Adrenal gland (tissue), 9 donors: ENCODE measurements at regions not wholly inside any gene's neighbourhood (a gene's known extent, or its start where the extent isn't known, plus 50 kb on each side); places are given as distances from the start of the nearest gene placed in this dataset.

Source experiments
- DNase-seq, 7 donors: peaks; one replicate each; pipeline ENCODE4 v3.0.0-alpha.2; 2019 to 2020
- H3K27ac ChIP-seq, 5 donors: fragments of 200-600 bp; sonication (generic) in 4 of 5; 1 replicate in 3 of 5; 2 replicates in 2 of 5; pipeline versions ENCODE4 v1.5.1 to v1.8.0; 2016 to 2020; ENCODE audit warnings: mild to moderate bottlenecking in 1 of 5
- H3K27me3 ChIP-seq: fragments of 200-600 bp; 2 replicates; pipeline ENCODE4 v1.8.0; 2021
- H3K36me3 ChIP-seq, 2 donors: fragments of 200-600 bp; replicated peaks in 1 of 2; 1 replicate in 1 of 2; 2 replicates in 1 of 2; pipeline versions ENCODE4 v1.5.1 to v1.8.0; 2018 to 2022
- H3K4me1 ChIP-seq, 2 donors: fragments of 200-600 bp; replicated peaks in 1 of 2; 1 replicate in 1 of 2; 2 replicates in 1 of 2; pipeline versions ENCODE4 v1.5.1 to v1.8.0; 2018 to 2021
- H3K4me3 ChIP-seq, 4 donors: fragments of 200-600 bp; sonication (generic) in 3 of 4; one replicate each; pipeline ENCODE4 v1.5.1; 2016 to 2018
- H3K9me3 ChIP-seq, 3 donors: fragments of 200-600 bp; sonication (generic) in 1 of 3; replicated peaks in 1 of 3; 1 replicate in 2 of 3; 2 replicates in 1 of 3; pipeline versions ENCODE4 v1.5.1 to v1.8.0; 2016 to 2021
- POLR2A ChIP-seq, 2 donors: fragments of 450-650 bp; IDR thresholded peaks; one replicate each; pipeline ENCODE4 v1.6.1; 2017; ENCODE audit warnings: antibody characterized with exemption in 2 of 2, mild to moderate bottlenecking in 2 of 2, moderate library complexity in 1 of 2
- WGBS, 4 donors: extraction: QIAGEN DNeasy Blood & Tissue Kit in 2 of 4; methylation state at CpG; one replicate each; pipeline versions ENCODE4 v1.1.5 to v1.1.7; 2013 to 2017; 5-methylcytosine and 5-hydroxymethylcytosine counted together
- intact Hi-C, 2 donors: fragments of 100-400 bp; cut with DNase I; formaldehyde crosslinking; loops; one replicate each; pipeline versions ENCODE4 v1.14.1 to v1.15.0; 2022 to 2023
- TF ChIP-seq, protein P1 (sequence below), 6 experiments: fragments of 450-650 bp in 4 of 6; fragments of 200-600 bp in 2 of 6; sonication (generic) in 1 of 6; IDR thresholded peaks; 1 replicate in 5 of 6; 2 replicates in 1 of 6; pipeline versions ENCODE4 v1.5.1 to v1.8.0; 2016 to 2021; ENCODE audit warnings: antibody characterized with exemption in 6 of 6, mild to moderate bottlenecking in 2 of 6, moderate library complexity in 1 of 6
- donor health status: healthy with polysubstance abuse.
- donor health status: Bipolar disorder and iron deficiency.
- donor health status: DM: yes; HTN: yes; CAD: no.
- donor health status: DM: no; HTN: no; CAD: no.
- donor health status: DM: no; HTN: no; CAD: no.

- 87 to 97% (median 92%) methylated on average over 1 of the region's 1 CpG for WGBS, 4 donors
- TF ChIP-seq, protein P1, sequence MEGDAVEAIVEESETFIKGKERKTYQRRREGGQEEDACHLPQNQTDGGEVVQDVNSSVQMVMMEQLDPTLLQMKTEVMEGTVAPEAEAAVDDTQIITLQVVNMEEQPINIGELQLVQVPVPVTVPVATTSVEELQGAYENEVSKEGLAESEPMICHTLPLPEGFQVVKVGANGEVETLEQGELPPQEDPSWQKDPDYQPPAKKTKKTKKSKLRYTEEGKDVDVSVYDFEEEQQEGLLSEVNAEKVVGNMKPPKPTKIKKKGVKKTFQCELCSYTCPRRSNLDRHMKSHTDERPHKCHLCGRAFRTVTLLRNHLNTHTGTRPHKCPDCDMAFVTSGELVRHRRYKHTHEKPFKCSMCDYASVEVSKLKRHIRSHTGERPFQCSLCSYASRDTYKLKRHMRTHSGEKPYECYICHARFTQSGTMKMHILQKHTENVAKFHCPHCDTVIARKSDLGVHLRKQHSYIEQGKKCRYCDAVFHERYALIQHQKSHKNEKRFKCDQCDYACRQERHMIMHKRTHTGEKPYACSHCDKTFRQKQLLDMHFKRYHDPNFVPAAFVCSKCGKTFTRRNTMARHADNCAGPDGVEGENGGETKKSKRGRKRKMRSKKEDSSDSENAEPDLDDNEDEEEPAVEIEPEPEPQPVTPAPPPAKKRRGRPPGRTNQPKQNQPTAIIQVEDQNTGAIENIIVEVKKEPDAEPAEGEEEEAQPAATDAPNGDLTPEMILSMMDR (IDR thresholded peaks at IDR 0.05) = no peak
- no peak for TF ChIP-seq POLR2A (IDR thresholded peaks at IDR 0.05)
- intact Hi-C loops = no loop called here
Measured at GRCh38 chr9:2939368-2939767, 95.5 kb upstream of the PUM3 start.

DNA sequence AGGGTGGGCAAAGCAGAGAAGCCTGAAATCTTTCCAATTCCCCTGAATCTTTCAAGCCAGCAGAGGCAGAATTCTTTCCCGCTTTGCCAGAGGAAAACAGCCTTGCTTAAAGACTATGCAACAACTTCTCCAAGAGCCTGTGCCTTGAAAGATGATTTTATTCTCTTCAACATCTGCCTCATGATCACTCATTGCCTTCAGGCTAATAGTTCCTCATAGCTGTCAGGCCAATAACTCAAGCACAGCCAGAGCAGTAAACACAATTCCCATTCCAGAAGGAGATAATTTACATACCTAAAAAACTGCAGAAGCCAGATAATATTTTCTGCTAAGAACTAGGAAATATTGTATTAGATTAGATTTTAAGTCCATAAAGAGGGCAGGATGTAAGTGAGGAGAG lies 92.3 kb upstream of the PUM3 start:
- Histone ChIP-seq H3K9me3 (no peaks in the 10 kb centered on the region), H3K27ac (no peak overlapping the region), H3K4me3 (no peak overlapping the region), H3K27me3 (no peaks in the 10 kb centered on the region), H3K4me1 (no peaks in the 10 kb centered on the region), H3K36me3 (no peaks in the 10 kb centered on the region)
- intact Hi-C loops = no loop called here
- TF ChIP-seq, protein P1 (IDR thresholded peaks at IDR 0.05) = no peak
- TF ChIP-seq POLR2A (IDR thresholded peaks at IDR 0.05) = no peak
- WGBS, 4 donors = 64 to 95% (median 69%) methylated on average over 1 of the region's 1 CpG
- no peak for DNase-seq

More at GRCh38 chr9:2939368-2939767, 95.5 kb upstream of the PUM3 start:
- Histone ChIP-seq H3K27me3 (no peaks in the 10 kb centered on the region), H3K36me3 (no peaks in the 10 kb centered on the region), H3K9me3 (no peaks in the 10 kb centered on the region), H3K27ac (no peak overlapping the region), H3K4me3 (no peak overlapping the region), H3K4me1 (no peaks in the 10 kb centered on the region)
- DNase-seq = no peak

DNA sequence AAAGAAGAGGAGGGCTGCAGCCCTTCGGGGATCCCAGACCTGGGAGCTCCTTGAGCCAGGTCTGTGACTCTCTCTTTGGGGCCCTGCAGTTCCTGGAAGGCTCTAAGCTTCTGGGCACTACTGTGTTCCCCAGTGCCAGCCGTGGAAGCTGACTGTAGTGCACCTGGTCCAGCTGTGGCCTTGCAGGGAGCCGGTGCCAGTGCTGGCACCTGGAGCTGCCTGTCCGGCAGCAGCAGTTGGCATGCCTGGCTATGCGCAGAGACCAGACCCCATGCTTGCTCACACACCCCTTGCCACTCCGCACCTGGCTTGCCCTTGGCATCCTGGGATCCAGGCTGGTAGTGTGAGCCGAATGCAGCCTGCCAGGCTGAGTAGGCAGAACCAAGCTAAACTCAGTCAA lies 91.0 kb upstream of the PUM3 start:
- intact Hi-C loops = no loop called here
- Histone ChIP-seq H3K36me3 (no peaks in the 10 kb centered on the region), H3K4me3 (no peak overlapping the region), H3K27ac (no peak overlapping the region), H3K9me3 (no peaks in the 10 kb centered on the region), H3K27me3 (no peaks in the 10 kb centered on the region), H3K4me1 (no peaks in the 10 kb centered on the region)
- DNase-seq = no peak
- WGBS, 4 donors = 50 to 86% (median 79%) methylated on average over 1 to 7 of the region's 7 CpGs
- no peak for TF ChIP-seq POLR2A (IDR thresholded peaks at IDR 0.05)
- TF ChIP-seq, protein P1 (IDR thresholded peaks at IDR 0.05) = no peak

DNA sequence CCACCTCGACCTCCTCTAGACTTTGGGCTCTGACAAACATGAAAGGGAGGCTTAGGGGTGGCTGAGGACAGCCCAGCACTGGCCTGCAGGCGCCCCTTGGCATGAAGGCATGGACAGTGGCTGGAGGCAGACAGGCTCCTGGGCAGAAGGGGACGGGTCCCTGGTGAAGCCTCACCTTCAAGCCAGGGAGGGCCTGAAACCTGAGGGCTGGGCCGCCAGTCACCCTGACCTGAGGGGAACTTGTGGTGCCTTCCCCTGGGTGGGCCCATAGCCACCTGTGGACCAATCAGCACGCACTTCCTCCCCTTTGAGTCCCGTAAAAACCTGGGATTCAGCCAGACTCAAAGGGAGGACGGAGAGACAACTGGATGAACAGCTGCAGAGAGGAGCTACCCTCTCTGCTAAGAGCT lies 90.4 kb upstream of the PUM3 start:
- 70 to 89% (median 77%) methylated on average over 3 to 7 of the region's 7 CpGs for WGBS, 4 donors
- no peak overlapping the region for H3K27ac ChIP-seq
- H3K9me3 ChIP-seq = no peaks in the 10 kb centered on the region
- H3K36me3 ChIP-seq = no peaks in the 10 kb centered on the region
- H3K27me3 ChIP-seq = no peaks in the 10 kb centered on the region
- DNase-seq = no peak
- TF ChIP-seq, protein P1 (IDR thresholded peaks at IDR 0.05) = no peak
- TF ChIP-seq POLR2A (IDR thresholded peaks at IDR 0.05) = no peak
- no peaks in the 10 kb centered on the region for H3K4me1 ChIP-seq
- intact Hi-C loops = no loop called here
- no peak overlapping the region for H3K4me3 ChIP-seq
